CD14-positive monocyte (primary cell): ENCODE measurements at regions not wholly inside any gene's neighbourhood (a gene's known extent, or its start where the extent isn't known, plus 50 kb on each side); places are given as distances from the start of the nearest gene placed in this dataset.

Experiments used
- DNase-seq, 3 donors: peaks; one replicate each; pipeline ENCODE4 v3.0.0-alpha.2; 2011 to 2022
- H2AFZ ChIP-seq: 2 replicates; pipeline ENCODE4 v1.6.0; 2012; ENCODE audit warnings: mild to moderate bottlenecking, low read depth, low read length, inconsistent platforms; ENCODE audit not compliant: insufficient read depth, poor library complexity, severe bottlenecking
- H3K27ac ChIP-seq, 2 donors: 1 replicate in 1 of 2; 2 replicates in 1 of 2; pipeline ENCODE4 v1.5.1; 2012 to 2013; ENCODE audit warnings: low read length in 2 of 2, control low read depth in 1 of 2, inconsistent platforms in 1 of 2, low read depth in 1 of 2, mild to moderate bottlenecking in 1 of 2
- H3K27me3 ChIP-seq, 2 donors: one replicate each; pipeline versions ENCODE4 v1.6.0 to v1.6.1; 2011 to 2013; ENCODE audit warnings: low read length in 2 of 2; ENCODE audit not compliant: control insufficient read depth in 2 of 2, insufficient read depth in 2 of 2
- H3K36me3 ChIP-seq, 2 donors: replicated peaks in 1 of 2; 1 replicate in 1 of 2; 2 replicates in 1 of 2; pipeline versions ENCODE4 v1.5.1 to v1.6.1; 2012 to 2013; ENCODE audit warnings: low read length in 2 of 2, control low read depth in 1 of 2, inconsistent platforms in 1 of 2, mild to moderate bottlenecking in 1 of 2; ENCODE audit not compliant: insufficient read depth in 2 of 2, control insufficient read depth in 1 of 2
- H3K4me1 ChIP-seq, 2 donors: 1 replicate in 1 of 2; 2 replicates in 1 of 2; pipeline versions ENCODE4 v1.5.1 to v1.6.1; 2012 to 2013; ENCODE audit warnings: low read length in 2 of 2, control low read depth in 1 of 2, inconsistent platforms in 1 of 2, mild to moderate bottlenecking in 1 of 2, moderate library complexity in 1 of 2; ENCODE audit not compliant: insufficient read depth in 2 of 2, control insufficient read depth in 1 of 2
- H3K4me2 ChIP-seq: replicated peaks from 2 replicates; pipeline ENCODE3; 2012; ENCODE audit warnings: low read length, moderate library complexity, mild to moderate bottlenecking; ENCODE audit not compliant: poor library complexity, severe bottlenecking; ENCODE audit errors: extremely low read depth
- H3K4me3 ChIP-seq, 3 experiments: fragments of 200-600 bp in 1 of 3; sonication (generic) in 1 of 3; replicated peaks in 1 of 3; 1 replicate in 2 of 3; 2 replicates in 1 of 3; pipeline ENCODE4 v1.5.1; 2011 to 2013; ENCODE audit warnings: low read length in 3 of 3, mild to moderate bottlenecking in 3 of 3, control low read depth in 2 of 3, low read depth in 2 of 3, inconsistent platforms in 1 of 3, moderate library complexity in 1 of 3
- H3K79me2 ChIP-seq: 2 replicates; pipeline ENCODE4 v1.6.0; 2012; ENCODE audit warnings: mild to moderate bottlenecking, control low read depth, inconsistent platforms, low read length, moderate library complexity; ENCODE audit not compliant: insufficient read depth
- H3K9ac ChIP-seq: 2 replicates; pipeline ENCODE4 v1.6.0; 2017; ENCODE audit warnings: low read length, mild to moderate bottlenecking; ENCODE audit not compliant: insufficient read depth, poor library complexity, severe bottlenecking
- H3K9me3 ChIP-seq, 2 donors: replicated peaks in 1 of 2; 1 replicate in 1 of 2; 2 replicates in 1 of 2; pipeline versions ENCODE4 v1.5.1 to v1.6.1; 2012 to 2013; ENCODE audit warnings: low read length in 2 of 2, control low read depth in 1 of 2; ENCODE audit not compliant: control insufficient read depth in 1 of 2, insufficient read depth in 1 of 2
- H4K20me1 ChIP-seq: 2 replicates; pipeline ENCODE4 v1.6.0; 2012; ENCODE audit warnings: mild to moderate bottlenecking, low read length, control low read depth, moderate library complexity; ENCODE audit not compliant: insufficient read depth
- H3K27ac Mint-ChIP-seq, 7 donors: one replicate each; pipeline ENCODE4 v1.8.0; 2020; ENCODE audit warnings: mild to moderate bottlenecking in 7 of 7, mixed read lengths in 7 of 7, moderate library complexity in 6 of 7, inconsistent platforms in 2 of 7
- H3K27me3 Mint-ChIP-seq, 3 donors: one replicate each; pipeline ENCODE4 v1.8.0; 2021 to 2022; ENCODE audit warnings: low read depth in 3 of 3, mild to moderate bottlenecking in 3 of 3, mixed read lengths in 3 of 3, moderate library complexity in 3 of 3, inconsistent platforms in 1 of 3
- H3K36me3 Mint-ChIP-seq, 2 donors: one replicate each; pipeline ENCODE4 v1.8.0; 2020; ENCODE audit warnings: mixed read lengths in 2 of 2, inconsistent platforms in 1 of 2, mild to moderate bottlenecking in 1 of 2
- H3K4me1 Mint-ChIP-seq: one replicate; pipeline ENCODE4 v1.8.0; 2020; ENCODE audit warnings: mild to moderate bottlenecking, mixed read lengths
- H3K4me3 Mint-ChIP-seq, 2 donors: one replicate each; pipeline ENCODE4 v1.8.0; 2020; ENCODE audit warnings: mild to moderate bottlenecking in 2 of 2, mixed read lengths in 2 of 2, moderate library complexity in 1 of 2
- H3K9me3 Mint-ChIP-seq, 7 donors: one replicate each; pipeline ENCODE4 v1.8.0; 2020 to 2022; ENCODE audit warnings: mixed read lengths in 7 of 7, mild to moderate bottlenecking in 6 of 7, moderate library complexity in 6 of 7, inconsistent platforms in 2 of 7
- CTCF ChIP-seq: fragments of 200-600 bp; IDR thresholded peaks from one replicate; pipeline ENCODE4 v1.8.0; 2022; ENCODE audit warnings: antibody characterized with exemption, mild to moderate bottlenecking
- WGBS: methylation state at CpG from one replicate; pipeline ENCODE4 v1.1.5; 2013; ENCODE audit warnings: missing lambda C conversion rate; ENCODE audit not compliant: insufficient coverage; 5-methylcytosine and 5-hydroxymethylcytosine counted together
- intact Hi-C, 2 donors: fragments of 100-400 bp; cut with micrococcal nuclease; formaldehyde crosslinking; loops; one replicate each; pipeline versions ENCODE4 v1.15.0 to v1.15.1; 2023

GRCh38 chr6:67887747-67888545 is 747.1 kb upstream of the ADGRB3 start:
- Histone ChIP-seq H3K4me2 (no peak overlapping the region), H3K9me3 (peaks cover 49 to 56% of the 10 kb centered on the region in 2 donors), H4K20me1 (no peaks in the 10 kb centered on the region), H2AFZ (no peak overlapping the region), H3K4me1 (no peaks in the 10 kb centered on the region), H3K9ac (no peak overlapping the region), H3K79me2 (no peaks in the 10 kb centered on the region), H3K36me3 (no peaks in the 10 kb centered on the region), H3K27me3 (no peaks in the 10 kb centered on the region), H3K4me3 (no peak overlapping the region), H3K27ac (no peak overlapping the region)
- peaks cover 0 to 23% (median 10%) of the 10 kb centered on the region in 7 donors for H3K9me3 Mint-ChIP-seq
- DNase-seq: no peak
- H3K27ac Mint-ChIP-seq: peak overlapping the region in 1 of 7 donors; percentile 48
- WGBS: 97% methylated on average over 11 of the region's 17 CpGs
- no peak for TF ChIP-seq CTCF
- intact Hi-C loops: no loop called here
- H3K4me3 Mint-ChIP-seq: no peak overlapping the region
- H3K4me1 Mint-ChIP-seq: peaks cover 12% of the 10 kb centered on the region
- peaks cover 0 to 2% (median 0%) of the 10 kb centered on the region in 3 donors for H3K27me3 Mint-ChIP-seq
- no peaks in the 10 kb centered on the region for H3K36me3 Mint-ChIP-seq

GRCh38 chr6:67887419-67887746 is 747.7 kb upstream of the ADGRB3 start:
- Mint-ChIP-seq H3K36me3 (no peaks in the 10 kb centered on the region), H3K4me1 (peaks cover 12% of the 10 kb centered on the region), H3K4me3 (no peak overlapping the region), H3K27ac (no peak overlapping the region), H3K27me3 (peaks cover 0 to 2% (median 0%) of the 10 kb centered on the region in 3 donors), H3K9me3 (peaks cover 0 to 23% (median 10%) of the 10 kb centered on the region in 7 donors)
- Histone ChIP-seq H3K4me2 (no peak overlapping the region), H4K20me1 (no peaks in the 10 kb centered on the region), H2AFZ (no peak overlapping the region), H3K4me1 (no peaks in the 10 kb centered on the region), H3K79me2 (no peaks in the 10 kb centered on the region), H3K27ac (no peak overlapping the region), H3K9me3 (peaks cover 53 to 61% of the 10 kb centered on the region in 2 donors), H3K4me3 (no peak overlapping the region), H3K9ac (no peak overlapping the region), H3K36me3 (no peaks in the 10 kb centered on the region), H3K27me3 (no peaks in the 10 kb centered on the region)
- no peak for TF ChIP-seq CTCF
- no peak for DNase-seq
- intact Hi-C loops: no loop called here
- 100% methylated on average over 4 of the region's 4 CpGs for WGBS
